ENCODE measurements at regions not wholly inside any gene's neighbourhood (a gene's known extent, or its start where the extent isn't known, plus 50 kb on each side); places are given as distances from the start of the nearest gene placed in this dataset.
"Not testable (repeated sequence)": the region's sequence is repeated elsewhere in the genome, so short reads cannot be mapped to it uniquely, and the experiment has no call there.

- not testable (repeated sequence) for TF ChIP-seq CTCF (IDR thresholded peaks at IDR 0.05; ENCODE audit: poor library complexity); EZH2 (IDR thresholded peaks at IDR 0.05; ENCODE audit: borderline replicate concordance)
Measured at GRCh38 chr21:9010936-9011890, 1510.2 kb upstream of the TPTE start.
